ENCODE measurements at regions not wholly inside any gene's neighbourhood (a gene's known extent, or its start where the extent isn't known, plus 50 kb on each side); places are given as distances from the start of the nearest gene placed in this dataset.

DNA sequence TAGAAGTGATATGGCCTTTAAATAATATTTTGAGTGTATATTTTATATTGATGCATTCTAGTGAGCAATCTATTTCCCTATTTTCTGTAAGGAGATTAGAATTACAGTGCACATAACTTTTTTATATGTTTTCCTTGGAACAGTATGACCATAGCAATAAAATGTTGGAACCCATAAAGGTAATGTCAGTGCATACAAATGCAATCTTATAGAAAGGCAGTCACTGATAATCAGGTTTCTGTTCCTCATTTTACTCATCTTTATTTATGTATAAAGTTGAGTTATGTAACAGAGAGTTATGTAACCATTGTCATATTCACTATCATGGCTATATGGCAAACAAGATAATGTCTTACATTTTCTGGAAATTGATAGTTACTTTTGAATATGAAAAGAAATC lies 179.9 kb upstream of the NETO1 start:
- Mint-ChIP-seq H3K36me3 (ENCODE audit: insufficient read depth, unreplicated experiment) (no peaks in the 10 kb centered on the region), H3K4me1 (ENCODE audit: low read depth, unreplicated experiment) (peaks cover 17% of the 10 kb centered on the region), H3K27me3 (ENCODE audit: unreplicated experiment) (no peaks in the 10 kb centered on the region), H3K4me3 (ENCODE audit: low read depth, unreplicated experiment) (no peak overlapping the region), H3K27ac (ENCODE audit: unreplicated experiment) (no peak overlapping the region), H3K9me3 (ENCODE audit: low read depth, unreplicated experiment) (peaks cover 7% of the 10 kb centered on the region)
- CTCF ChIA-PET: no interaction called here
- TF ChIP-seq, protein P1, sequence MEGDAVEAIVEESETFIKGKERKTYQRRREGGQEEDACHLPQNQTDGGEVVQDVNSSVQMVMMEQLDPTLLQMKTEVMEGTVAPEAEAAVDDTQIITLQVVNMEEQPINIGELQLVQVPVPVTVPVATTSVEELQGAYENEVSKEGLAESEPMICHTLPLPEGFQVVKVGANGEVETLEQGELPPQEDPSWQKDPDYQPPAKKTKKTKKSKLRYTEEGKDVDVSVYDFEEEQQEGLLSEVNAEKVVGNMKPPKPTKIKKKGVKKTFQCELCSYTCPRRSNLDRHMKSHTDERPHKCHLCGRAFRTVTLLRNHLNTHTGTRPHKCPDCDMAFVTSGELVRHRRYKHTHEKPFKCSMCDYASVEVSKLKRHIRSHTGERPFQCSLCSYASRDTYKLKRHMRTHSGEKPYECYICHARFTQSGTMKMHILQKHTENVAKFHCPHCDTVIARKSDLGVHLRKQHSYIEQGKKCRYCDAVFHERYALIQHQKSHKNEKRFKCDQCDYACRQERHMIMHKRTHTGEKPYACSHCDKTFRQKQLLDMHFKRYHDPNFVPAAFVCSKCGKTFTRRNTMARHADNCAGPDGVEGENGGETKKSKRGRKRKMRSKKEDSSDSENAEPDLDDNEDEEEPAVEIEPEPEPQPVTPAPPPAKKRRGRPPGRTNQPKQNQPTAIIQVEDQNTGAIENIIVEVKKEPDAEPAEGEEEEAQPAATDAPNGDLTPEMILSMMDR (IDR thresholded peaks at IDR 0.05; ENCODE audit: unreplicated experiment): no peak
- no peak for DNase-seq
- no TSS peak for BruUV-seq (replicated peaks)
- intact Hi-C loops (cut with micrococcal nuclease; ENCODE audit: unreplicated experiment): no loop called here

DNA sequence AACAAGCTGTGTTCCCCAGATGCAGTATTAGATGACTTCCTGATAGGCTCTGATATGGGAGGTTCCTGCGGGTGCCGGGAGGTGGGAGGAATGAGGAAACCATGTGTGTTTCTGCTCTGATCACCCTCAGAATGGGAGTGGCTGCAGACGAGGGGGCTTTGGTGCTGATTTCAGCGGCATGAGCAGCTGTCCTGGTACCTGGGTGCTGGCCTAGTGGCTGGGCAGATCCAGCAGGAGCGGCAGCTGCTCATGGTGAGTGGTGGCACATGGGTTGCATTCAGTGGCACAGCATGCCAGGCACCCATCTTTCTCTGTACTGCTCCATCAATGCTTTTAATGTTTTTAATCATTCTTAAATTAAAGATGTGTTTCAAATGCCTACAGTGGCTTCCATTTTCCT lies 177.2 kb upstream of the NETO1 start:
- Mint-ChIP-seq H3K9me3 (ENCODE audit: low read depth, unreplicated experiment) (peaks cover 7% of the 10 kb centered on the region), H3K27ac (ENCODE audit: unreplicated experiment) (no peak overlapping the region), H3K36me3 (ENCODE audit: insufficient read depth, unreplicated experiment) (no peaks in the 10 kb centered on the region), H3K4me1 (ENCODE audit: low read depth, unreplicated experiment) (peaks cover 24% of the 10 kb centered on the region), H3K27me3 (ENCODE audit: unreplicated experiment) (no peaks in the 10 kb centered on the region), H3K4me3 (ENCODE audit: low read depth, unreplicated experiment) (no peak overlapping the region)
- TF ChIP-seq, protein P1 (IDR thresholded peaks at IDR 0.05; ENCODE audit: unreplicated experiment): no peak
- BruUV-seq (replicated peaks): no TSS peak
- CTCF ChIA-PET: no interaction called here
- DNase-seq: no peak
- intact Hi-C loops (cut with micrococcal nuclease; ENCODE audit: unreplicated experiment): no loop called here

DNA sequence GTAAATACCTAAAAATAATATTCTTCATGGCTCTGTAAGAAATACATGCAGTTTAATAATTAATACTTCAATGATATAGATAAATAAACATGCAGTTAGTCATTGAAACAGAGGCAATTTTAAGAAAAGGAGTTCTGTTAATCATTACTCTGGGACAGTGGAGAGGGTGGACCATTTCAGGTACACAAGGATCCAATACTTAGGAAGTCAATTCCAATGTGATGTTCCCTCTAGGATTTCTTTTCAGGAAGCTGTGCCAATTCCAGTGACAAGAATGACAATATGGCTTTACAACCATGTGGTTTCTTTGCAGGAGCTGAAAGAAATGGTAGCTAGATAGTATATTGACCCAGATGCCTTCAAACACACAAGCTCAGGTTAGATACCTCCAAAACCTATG lies 175.8 kb upstream of the NETO1 start:
- CTCF ChIA-PET: no interaction called here
- no peak overlapping the region for H3K27ac Mint-ChIP-seq (ENCODE audit: unreplicated experiment)
- TF ChIP-seq, protein P1 (IDR thresholded peaks at IDR 0.05; ENCODE audit: unreplicated experiment): no peak
- peaks cover 9% of the 10 kb centered on the region for H3K9me3 Mint-ChIP-seq (ENCODE audit: low read depth, unreplicated experiment)
- intact Hi-C loops (cut with micrococcal nuclease; ENCODE audit: unreplicated experiment): no loop called here
- H3K27me3 Mint-ChIP-seq (ENCODE audit: unreplicated experiment): no peaks in the 10 kb centered on the region
- H3K4me1 Mint-ChIP-seq (ENCODE audit: low read depth, unreplicated experiment): peaks cover 27% of the 10 kb centered on the region
- no peak for DNase-seq
- H3K36me3 Mint-ChIP-seq (ENCODE audit: insufficient read depth, unreplicated experiment): no peaks in the 10 kb centered on the region
- H3K4me3 Mint-ChIP-seq (ENCODE audit: low read depth, unreplicated experiment): no peak overlapping the region
- no TSS peak for BruUV-seq (replicated peaks)

DNA sequence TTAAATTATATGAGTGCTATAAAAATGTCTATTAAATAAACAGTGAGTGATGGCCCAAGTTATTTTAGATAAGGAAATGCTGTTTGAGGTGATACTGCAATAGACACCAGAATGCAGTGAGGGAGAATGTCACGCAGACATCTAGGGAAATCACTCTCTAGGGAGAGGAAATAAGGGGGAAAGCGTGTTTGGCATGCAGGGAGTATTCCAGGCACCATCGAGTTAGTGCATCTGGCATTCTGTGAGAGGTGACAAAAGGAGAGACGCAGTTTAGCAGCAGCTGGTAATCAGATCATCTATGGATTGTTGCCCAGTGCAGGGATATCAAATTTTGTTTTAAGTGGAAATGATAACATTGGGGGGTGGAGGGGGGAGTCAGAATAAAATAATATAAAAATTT lies 175.4 kb upstream of the NETO1 start:
- BruUV-seq (replicated peaks): no TSS peak
- CTCF ChIA-PET: interaction anchor here (0.6 kb wide), 2 partner anchors 41 to 134 kb away, joined by 3 to 8 read pairs; no protein-coding TSS in a partner anchor
- Mint-ChIP-seq H3K4me1 (ENCODE audit: low read depth, unreplicated experiment) (peaks cover 27% of the 10 kb centered on the region), H3K27me3 (ENCODE audit: unreplicated experiment) (no peaks in the 10 kb centered on the region), H3K9me3 (ENCODE audit: low read depth, unreplicated experiment) (peaks cover 9% of the 10 kb centered on the region), H3K4me3 (ENCODE audit: low read depth, unreplicated experiment) (no peak overlapping the region), H3K36me3 (ENCODE audit: insufficient read depth, unreplicated experiment) (no peaks in the 10 kb centered on the region), H3K27ac (ENCODE audit: unreplicated experiment) (no peak overlapping the region)
- intact Hi-C loops (cut with micrococcal nuclease; ENCODE audit: unreplicated experiment): no loop called here
- TF ChIP-seq, protein P1 (IDR thresholded peaks at IDR 0.05; ENCODE audit: unreplicated experiment): no peak
- no peak for DNase-seq

Measured in Calu3 (cell line).